Osteocyte (in vitro differentiated cells): ENCODE measurements at regions not wholly inside any gene's neighbourhood (a gene's known extent, or its start where the extent isn't known, plus 50 kb on each side); places are given as distances from the start of the nearest gene placed in this dataset.

Experiments used
- DNase-seq: peaks from one replicate; pipeline ENCODE4 v3.0.0; 2021; ENCODE audit warnings: mixed read lengths; ENCODE audit not compliant: unreplicated experiment; ENCODE audit errors: extremely low spot score
- H3K27ac Mint-ChIP-seq: one replicate; pipeline ENCODE4 v1.8.0; 2021; ENCODE audit warnings: mild to moderate bottlenecking, mixed read lengths; ENCODE audit not compliant: unreplicated experiment
- H3K27me3 Mint-ChIP-seq: one replicate; pipeline ENCODE4 v1.8.0; 2021; ENCODE audit warnings: mixed read lengths; ENCODE audit not compliant: unreplicated experiment
- H3K36me3 Mint-ChIP-seq: one replicate; pipeline ENCODE4 v1.8.0; 2021; ENCODE audit warnings: mixed read lengths; ENCODE audit not compliant: unreplicated experiment
- H3K4me1 Mint-ChIP-seq: one replicate; pipeline ENCODE4 v1.8.0; 2021; ENCODE audit warnings: mixed read lengths; ENCODE audit not compliant: unreplicated experiment
- H3K4me3 Mint-ChIP-seq: one replicate; pipeline ENCODE4 v1.8.0; 2021; ENCODE audit warnings: mild to moderate bottlenecking, moderate library complexity, mixed read lengths; ENCODE audit not compliant: unreplicated experiment
- H3K9me3 Mint-ChIP-seq: one replicate; pipeline ENCODE4 v1.8.0; 2021; ENCODE audit warnings: mixed read lengths; ENCODE audit not compliant: unreplicated experiment
- TF ChIP-seq, protein P1 (sequence below): fragments of 200-600 bp; sonication (generic); IDR thresholded peaks from 2 replicates; pipeline ENCODE4 v1.5.0; 2021; ENCODE audit warnings: antibody characterized with exemption, mild to moderate bottlenecking, moderate library complexity

GRCh38 chr9:129240581-129241211 lies 62.6 kb upstream of the IER5L start:
- Mint-ChIP-seq H3K27me3 (no peaks in the 10 kb centered on the region), H3K9me3 (no peaks in the 10 kb centered on the region), H3K27ac (no peak overlapping the region), H3K4me3 (no peak overlapping the region), H3K36me3 (no peaks in the 10 kb centered on the region), H3K4me1 (peaks cover 15% of the 10 kb centered on the region)
- DNase-seq: no peak
- TF ChIP-seq, protein P1, sequence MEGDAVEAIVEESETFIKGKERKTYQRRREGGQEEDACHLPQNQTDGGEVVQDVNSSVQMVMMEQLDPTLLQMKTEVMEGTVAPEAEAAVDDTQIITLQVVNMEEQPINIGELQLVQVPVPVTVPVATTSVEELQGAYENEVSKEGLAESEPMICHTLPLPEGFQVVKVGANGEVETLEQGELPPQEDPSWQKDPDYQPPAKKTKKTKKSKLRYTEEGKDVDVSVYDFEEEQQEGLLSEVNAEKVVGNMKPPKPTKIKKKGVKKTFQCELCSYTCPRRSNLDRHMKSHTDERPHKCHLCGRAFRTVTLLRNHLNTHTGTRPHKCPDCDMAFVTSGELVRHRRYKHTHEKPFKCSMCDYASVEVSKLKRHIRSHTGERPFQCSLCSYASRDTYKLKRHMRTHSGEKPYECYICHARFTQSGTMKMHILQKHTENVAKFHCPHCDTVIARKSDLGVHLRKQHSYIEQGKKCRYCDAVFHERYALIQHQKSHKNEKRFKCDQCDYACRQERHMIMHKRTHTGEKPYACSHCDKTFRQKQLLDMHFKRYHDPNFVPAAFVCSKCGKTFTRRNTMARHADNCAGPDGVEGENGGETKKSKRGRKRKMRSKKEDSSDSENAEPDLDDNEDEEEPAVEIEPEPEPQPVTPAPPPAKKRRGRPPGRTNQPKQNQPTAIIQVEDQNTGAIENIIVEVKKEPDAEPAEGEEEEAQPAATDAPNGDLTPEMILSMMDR: no peak

DNA sequence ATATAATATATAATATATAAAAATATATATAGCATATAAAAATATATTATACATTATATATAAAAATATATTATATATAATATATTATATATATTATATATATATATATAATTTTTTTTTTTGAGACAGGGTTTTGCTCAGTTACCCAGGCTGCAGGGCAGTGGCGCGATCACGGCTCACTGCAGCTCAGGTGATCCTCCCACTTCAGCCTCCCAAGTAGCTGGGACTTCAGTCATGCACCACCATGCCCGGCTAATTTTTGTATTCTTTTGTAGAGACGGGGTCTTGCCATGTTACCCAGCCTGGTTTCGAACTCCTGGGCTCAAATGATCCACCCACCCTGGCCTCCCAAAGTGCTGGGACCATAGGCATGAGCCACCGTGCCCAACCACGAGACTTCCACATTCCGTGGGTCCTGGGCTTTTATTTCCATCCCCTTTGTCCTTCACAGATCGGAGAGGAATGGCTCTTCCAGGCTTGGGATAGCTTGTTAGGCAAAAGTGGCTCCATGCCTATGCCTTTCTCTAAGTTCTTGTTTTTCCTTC lies 62.0 kb upstream of the IER5L start:
- no peak overlapping the region for H3K4me3 Mint-ChIP-seq
- H3K9me3 Mint-ChIP-seq: no peaks in the 10 kb centered on the region
- H3K27ac Mint-ChIP-seq: no peak overlapping the region
- peaks cover 15% of the 10 kb centered on the region for H3K4me1 Mint-ChIP-seq
- DNase-seq: no peak
- H3K36me3 Mint-ChIP-seq: no peaks in the 10 kb centered on the region
- TF ChIP-seq, protein P1: no peak
- H3K27me3 Mint-ChIP-seq: no peaks in the 10 kb centered on the region

GRCh38 chr9:129237803-129238202 lies 59.7 kb upstream of the IER5L start:
- no peak overlapping the region for H3K4me3 Mint-ChIP-seq
- DNase-seq: no peak
- no peak overlapping the region for H3K27ac Mint-ChIP-seq
- H3K27me3 Mint-ChIP-seq: no peaks in the 10 kb centered on the region
- TF ChIP-seq, protein P1: no peak
- peaks cover 15% of the 10 kb centered on the region for H3K4me1 Mint-ChIP-seq
- no peaks in the 10 kb centered on the region for H3K9me3 Mint-ChIP-seq
- no peaks in the 10 kb centered on the region for H3K36me3 Mint-ChIP-seq

DNA sequence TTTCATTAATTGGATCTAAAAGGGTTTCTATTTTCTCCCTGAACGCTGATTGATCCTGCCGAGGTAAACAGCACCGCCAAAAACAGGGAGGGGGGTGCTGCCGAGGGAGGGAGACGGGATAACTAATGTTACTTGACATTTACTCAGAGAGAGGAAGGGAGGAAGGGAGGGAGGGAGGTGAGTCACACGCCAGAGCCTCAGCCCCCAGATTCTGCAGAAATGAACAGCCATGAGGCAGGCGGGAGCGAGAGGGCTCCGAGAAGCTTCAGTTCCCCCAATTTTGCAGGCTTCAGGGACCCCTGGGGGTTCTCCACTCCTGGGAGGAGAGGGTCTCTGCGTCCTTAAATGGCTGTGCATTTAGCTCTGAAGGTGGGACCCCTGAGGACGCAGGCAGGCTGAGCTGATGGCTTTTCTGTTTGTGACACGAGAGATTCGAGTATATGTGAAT lies 59.1 kb upstream of the IER5L start:
- TF ChIP-seq, protein P1: no peak
- H3K27me3 Mint-ChIP-seq: no peaks in the 10 kb centered on the region
- peaks cover 15% of the 10 kb centered on the region for H3K4me1 Mint-ChIP-seq
- no peak for DNase-seq
- no peaks in the 10 kb centered on the region for H3K36me3 Mint-ChIP-seq
- no peak overlapping the region for H3K4me3 Mint-ChIP-seq
- H3K27ac Mint-ChIP-seq: peak overlapping the region; percentile 50
- no peaks in the 10 kb centered on the region for H3K9me3 Mint-ChIP-seq

GRCh38 chr9:129236441-129237145 lies 58.5 kb upstream of the IER5L start:
- peaks cover 15% of the 10 kb centered on the region for H3K4me1 Mint-ChIP-seq
- H3K27ac Mint-ChIP-seq: no peak overlapping the region
- TF ChIP-seq, protein P1: no peak
- no peaks in the 10 kb centered on the region for H3K36me3 Mint-ChIP-seq
- H3K4me3 Mint-ChIP-seq: no peak overlapping the region
- no peaks in the 10 kb centered on the region for H3K27me3 Mint-ChIP-seq
- DNase-seq: no peak
- no peaks in the 10 kb centered on the region for H3K9me3 Mint-ChIP-seq
